H9 (cell line): ENCODE measurements at regions not wholly inside any gene's neighbourhood (a gene's known extent, or its start where the extent isn't known, plus 50 kb on each side); places are given as distances from the start of the nearest gene placed in this dataset.
A peak's percentile ranks its signal among the peaks of the same experiment; 100 is the strongest.

Experiments
- DNase-seq: peaks from one replicate; pipeline ENCODE4 v3.0.0-alpha.2; 2017
- H2AFZ ChIP-seq: one replicate; pipeline ENCODE4 v1.6.1; 2013; ENCODE audit warnings: mild to moderate bottlenecking, low read length, control low read depth, moderate library complexity
- H2AK5ac ChIP-seq: 2 replicates; pipeline ENCODE4 v1.6.1; 2013; ENCODE audit warnings: low read length, control low read depth, mixed read lengths; ENCODE audit not compliant: insufficient read length
- H2BK120ac ChIP-seq: one replicate; pipeline ENCODE4 v1.6.1; 2013; ENCODE audit warnings: low read depth, mild to moderate bottlenecking, low read length, control low read depth, inconsistent platforms; ENCODE audit not compliant: poor library complexity, severe bottlenecking
- H2BK12ac ChIP-seq: 2 replicates; pipeline ENCODE4 v1.6.1; 2013; ENCODE audit warnings: low read length, control low read depth, mixed read lengths, low read depth; ENCODE audit not compliant: insufficient read length
- H2BK15ac ChIP-seq: 2 replicates; pipeline ENCODE4 v1.6.1; 2013; ENCODE audit warnings: low read depth, low read length, control low read depth
- H2BK20ac ChIP-seq: one replicate; pipeline ENCODE4 v1.6.1; 2013; ENCODE audit warnings: low read depth, mild to moderate bottlenecking, low read length, control low read depth, inconsistent platforms; ENCODE audit not compliant: poor library complexity, severe bottlenecking
- H2BK5ac ChIP-seq: 2 replicates; pipeline ENCODE4 v1.6.1; 2013; ENCODE audit warnings: low read length, control low read depth, mixed read lengths; ENCODE audit not compliant: insufficient read length
- H3K14ac ChIP-seq: 2 replicates; pipeline ENCODE4 v1.6.1; 2013; ENCODE audit warnings: low read length, control low read depth; ENCODE audit not compliant: insufficient read depth
- H3K18ac ChIP-seq: 2 replicates; pipeline ENCODE4 v1.6.1; 2013; ENCODE audit warnings: low read depth, mild to moderate bottlenecking, mixed read lengths, low read length, control low read depth; ENCODE audit not compliant: insufficient read length
- H3K23ac ChIP-seq: 2 replicates; pipeline ENCODE4 v1.6.1; 2013; ENCODE audit warnings: low read length, control low read depth, mixed read lengths, low read depth; ENCODE audit not compliant: insufficient read length
- H3K23me2 ChIP-seq: 2 replicates; pipeline ENCODE4 v1.6.1; 2013; ENCODE audit warnings: low read depth, mild to moderate bottlenecking, mixed read lengths, low read length, control low read depth; ENCODE audit not compliant: insufficient read length, poor library complexity, severe bottlenecking
- H3K27ac ChIP-seq: 2 replicates; pipeline ENCODE4 v1.5.1; 2013; ENCODE audit warnings: low read length, control low read depth, mixed read lengths, low read depth; ENCODE audit not compliant: insufficient read length
- H3K27me3 ChIP-seq: 2 replicates; pipeline ENCODE4 v1.6.1; 2013; ENCODE audit warnings: low read length, control low read depth, inconsistent platforms; ENCODE audit not compliant: insufficient read depth
- H3K4ac ChIP-seq: 2 replicates; pipeline ENCODE4 v1.6.1; 2013; ENCODE audit warnings: low read depth, mild to moderate bottlenecking, control low read depth, inconsistent platforms, low read length, moderate library complexity
- H3K4me1 ChIP-seq: 2 replicates; pipeline ENCODE4 v1.6.1; 2013; ENCODE audit warnings: low read length, control low read depth, inconsistent platforms; ENCODE audit not compliant: insufficient read depth
- H3K4me2 ChIP-seq: 2 replicates; pipeline ENCODE4 v1.6.1; 2013; ENCODE audit warnings: low read length, control low read depth, mixed read lengths; ENCODE audit not compliant: insufficient read length, insufficient read depth
- H3K56ac ChIP-seq: 2 replicates; pipeline ENCODE4 v1.6.1; 2013; ENCODE audit warnings: low read depth, mild to moderate bottlenecking, mixed read lengths, low read length, control low read depth; ENCODE audit not compliant: insufficient read length
- H3K79me1 ChIP-seq: 2 replicates; pipeline ENCODE4 v1.6.1; 2013; ENCODE audit warnings: low read depth, mild to moderate bottlenecking, moderate library complexity, low read length, control low read depth, inconsistent platforms; ENCODE audit not compliant: insufficient read depth, poor library complexity, severe bottlenecking
- H3K79me2 ChIP-seq: 2 replicates; pipeline ENCODE4 v1.6.1; 2013; ENCODE audit warnings: low read length, control low read depth, inconsistent platforms; ENCODE audit not compliant: insufficient read depth
- H3K9ac ChIP-seq: 2 replicates; pipeline ENCODE4 v1.6.1; 2013; ENCODE audit warnings: low read length, control low read depth, mixed read lengths; ENCODE audit not compliant: insufficient read length; ENCODE audit errors: extremely low read depth
- H3K9me3 ChIP-seq: one replicate; pipeline ENCODE4 v1.6.1; 2013; ENCODE audit warnings: low read depth, low read length, inconsistent platforms; ENCODE audit not compliant: control insufficient read depth
- H3T11ph ChIP-seq: one replicate; pipeline ENCODE4 v1.6.1; 2013; ENCODE audit warnings: mild to moderate bottlenecking, low read length, control low read depth, inconsistent platforms
- H4K20me1 ChIP-seq: one replicate; pipeline ENCODE4 v1.6.1; 2013; ENCODE audit not compliant: control insufficient read depth, insufficient read length, insufficient read depth
- H4K5ac ChIP-seq: 2 replicates; pipeline ENCODE4 v1.6.1; 2013; ENCODE audit warnings: low read depth, mild to moderate bottlenecking, mixed read lengths, low read length, control low read depth; ENCODE audit not compliant: insufficient read length
- H4K8ac ChIP-seq: replicated peaks from 2 replicates; pipeline ENCODE4 v1.6.1; 2013; ENCODE audit warnings: low read length, control low read depth, mixed read lengths, low read depth; ENCODE audit not compliant: insufficient read length
- H4K91ac ChIP-seq: 2 replicates; pipeline ENCODE4 v1.6.1; 2013; ENCODE audit warnings: low read depth, mild to moderate bottlenecking, moderate library complexity, mixed read lengths, low read length, control low read depth; ENCODE audit not compliant: insufficient read length
- H3K27ac Mint-ChIP-seq, 3 experiments: 2 replicates in 2 of 3; 3 replicates in 1 of 3; pipeline ENCODE4 v1.8.0; 2020 to 2021; ENCODE audit warnings: mixed read lengths in 3 of 3, mild to moderate bottlenecking in 1 of 3, moderate library complexity in 1 of 3
- H3K27me3 Mint-ChIP-seq: 2 replicates; pipeline ENCODE4 v1.8.0; 2021; ENCODE audit warnings: low read depth, mild to moderate bottlenecking, moderate library complexity, mixed read lengths
- H3K36me3 Mint-ChIP-seq, 3 experiments: 2 replicates in 2 of 3; 3 replicates in 1 of 3; pipeline ENCODE4 v1.8.0; 2020 to 2021; ENCODE audit warnings: low read depth in 3 of 3, mixed read lengths in 3 of 3; ENCODE audit not compliant: insufficient read depth in 1 of 3
- H3K4me1 Mint-ChIP-seq, 2 experiments: 2 replicates each; pipeline ENCODE4 v1.8.0; 2020; ENCODE audit warnings: mixed read lengths in 2 of 2
- H3K4me3 Mint-ChIP-seq, 2 experiments: 2 replicates in 1 of 2; 3 replicates in 1 of 2; pipeline ENCODE4 v1.8.0; 2020 to 2021; ENCODE audit warnings: mild to moderate bottlenecking in 2 of 2, mixed read lengths in 2 of 2, moderate library complexity in 1 of 2
- H3K9me3 Mint-ChIP-seq, 2 experiments: 2 replicates in 1 of 2; 3 replicates in 1 of 2; pipeline ENCODE4 v1.8.0; 2020; ENCODE audit warnings: mild to moderate bottlenecking in 2 of 2, mixed read lengths in 2 of 2, moderate library complexity in 1 of 2
- TF ChIP-seq, protein P1 (sequence below): fragments of 200-600 bp; sonication (generic); conservative IDR thresholded peaks from 3 replicates; pipeline ENCODE4 v1.8.0; 2021; ENCODE audit warnings: antibody characterized with exemption, mild to moderate bottlenecking

DNA sequence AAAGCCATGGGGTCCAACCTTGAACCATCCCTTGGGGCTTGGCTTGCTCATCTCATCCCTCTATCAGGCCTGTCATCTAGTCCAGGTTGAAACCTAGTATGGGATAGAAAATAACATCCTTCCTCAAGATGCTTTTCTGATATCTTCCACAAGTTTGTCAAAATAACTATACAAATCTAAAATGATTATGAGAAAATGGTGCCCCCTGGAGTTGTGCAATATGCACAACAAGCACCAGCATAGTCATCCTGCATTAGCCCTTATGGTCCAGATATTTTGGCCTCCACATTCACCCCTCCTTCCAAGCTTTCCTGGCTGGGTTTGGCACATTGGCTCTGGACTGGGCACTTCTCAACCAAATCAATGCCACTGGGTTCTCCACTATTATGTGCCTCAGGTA is 101.2 kb downstream of the TBX19 start:
- H3K14ac ChIP-seq: no peak overlapping the region
- H3K27ac Mint-ChIP-seq: no peak overlapping the region
- no peak overlapping the region for H2BK12ac ChIP-seq
- peaks cover 1 to 2% of the 10 kb centered on the region in 2 experiments for H3K4me1 Mint-ChIP-seq
- H3K56ac ChIP-seq: no peak overlapping the region
- no peaks in the 10 kb centered on the region for H3K79me1 ChIP-seq
- H4K8ac ChIP-seq: no peak overlapping the region
- no peaks in the 10 kb centered on the region for H3K79me2 ChIP-seq
- H3T11ph ChIP-seq: no peak overlapping the region
- H3K4me3 Mint-ChIP-seq: no peak overlapping the region
- H2BK120ac ChIP-seq: no peak overlapping the region
- H3K27me3 Mint-ChIP-seq: peaks cover 11% of the 10 kb centered on the region
- no peaks in the 10 kb centered on the region; the same call in 1 of the 2 replicates for H3K27me3 ChIP-seq
- no peak for DNase-seq
- H2AK5ac ChIP-seq: no peak overlapping the region
- no peak overlapping the region for H4K91ac ChIP-seq
- no peak overlapping the region for H3K27ac ChIP-seq
- no peak overlapping the region for H2BK15ac ChIP-seq
- H2BK20ac ChIP-seq: no peak overlapping the region
- no peak overlapping the region for H3K9ac ChIP-seq
- TF ChIP-seq, protein P1, sequence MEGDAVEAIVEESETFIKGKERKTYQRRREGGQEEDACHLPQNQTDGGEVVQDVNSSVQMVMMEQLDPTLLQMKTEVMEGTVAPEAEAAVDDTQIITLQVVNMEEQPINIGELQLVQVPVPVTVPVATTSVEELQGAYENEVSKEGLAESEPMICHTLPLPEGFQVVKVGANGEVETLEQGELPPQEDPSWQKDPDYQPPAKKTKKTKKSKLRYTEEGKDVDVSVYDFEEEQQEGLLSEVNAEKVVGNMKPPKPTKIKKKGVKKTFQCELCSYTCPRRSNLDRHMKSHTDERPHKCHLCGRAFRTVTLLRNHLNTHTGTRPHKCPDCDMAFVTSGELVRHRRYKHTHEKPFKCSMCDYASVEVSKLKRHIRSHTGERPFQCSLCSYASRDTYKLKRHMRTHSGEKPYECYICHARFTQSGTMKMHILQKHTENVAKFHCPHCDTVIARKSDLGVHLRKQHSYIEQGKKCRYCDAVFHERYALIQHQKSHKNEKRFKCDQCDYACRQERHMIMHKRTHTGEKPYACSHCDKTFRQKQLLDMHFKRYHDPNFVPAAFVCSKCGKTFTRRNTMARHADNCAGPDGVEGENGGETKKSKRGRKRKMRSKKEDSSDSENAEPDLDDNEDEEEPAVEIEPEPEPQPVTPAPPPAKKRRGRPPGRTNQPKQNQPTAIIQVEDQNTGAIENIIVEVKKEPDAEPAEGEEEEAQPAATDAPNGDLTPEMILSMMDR: peak; percentile 46; the same call in 2 of the 3 replicates
- H2BK5ac ChIP-seq: no peak overlapping the region
- H3K18ac ChIP-seq: no peak overlapping the region
- H3K9me3 ChIP-seq: no peaks in the 10 kb centered on the region
- no peak overlapping the region for H4K5ac ChIP-seq
- H3K23me2 ChIP-seq: no peaks in the 10 kb centered on the region
- no peaks in the 10 kb centered on the region for H3K9me3 Mint-ChIP-seq
- H3K4me2 ChIP-seq: no peak overlapping the region
- H3K4ac ChIP-seq: no peak overlapping the region
- no peaks in the 10 kb centered on the region for H4K20me1 ChIP-seq
- H3K23ac ChIP-seq: no peak overlapping the region
- H2AFZ ChIP-seq: no peak overlapping the region
- H3K4me1 ChIP-seq: no peaks in the 10 kb centered on the region
- H3K36me3 Mint-ChIP-seq: peaks cover 0 to 2% (median 0%) of the 10 kb centered on the region in 3 experiments; a peak in 2 of 7 replicates
